Left ventricle myocardium inferior (tissue), 1 donor: ENCODE measurements at regions not wholly inside any gene's neighbourhood (a gene's known extent, or its start where the extent isn't known, plus 50 kb on each side); places are given as distances from the start of the nearest gene placed in this dataset.

ENCODE experiments used
- DNase-seq: peaks from one replicate; pipeline ENCODE4 v3.0.0-alpha.2; 2020
- H3K27ac ChIP-seq: fragments of 200-600 bp; replicated peaks from 2 replicates; pipeline ENCODE4 v1.8.0; 2021
- H3K27me3 ChIP-seq: fragments of 200-600 bp; 2 replicates; pipeline ENCODE4 v1.8.0; 2021; ENCODE audit warnings: low read depth
- H3K36me3 ChIP-seq: fragments of 200-600 bp; 2 replicates; pipeline ENCODE4 v1.8.0; 2021
- H3K4me1 ChIP-seq: fragments of 200-600 bp; 2 replicates; pipeline ENCODE4 v1.8.0; 2021
- H3K4me3 ChIP-seq: fragments of 200-600 bp; 2 replicates; pipeline ENCODE4 v1.8.0; 2021; ENCODE audit warnings: mild to moderate bottlenecking, moderate library complexity
- H3K9me3 ChIP-seq: fragments of 200-600 bp; replicated peaks from 2 replicates; pipeline ENCODE4 v1.8.0; 2021
- intact Hi-C: fragments of 100-400 bp; cut with micrococcal nuclease; formaldehyde crosslinking; loops from one replicate; pipeline ENCODE4 v1.11.0; 2022
- TF ChIP-seq, protein P1 (sequence below): fragments of 200-600 bp; IDR thresholded peaks from 2 replicates; pipeline ENCODE4 v1.8.0; 2021; ENCODE audit warnings: antibody characterized with exemption, mild to moderate bottlenecking, borderline replicate concordance
- donor health status: DM: no; HTN: yes; CAD: no; lungs with severe emphysema.

DNA sequence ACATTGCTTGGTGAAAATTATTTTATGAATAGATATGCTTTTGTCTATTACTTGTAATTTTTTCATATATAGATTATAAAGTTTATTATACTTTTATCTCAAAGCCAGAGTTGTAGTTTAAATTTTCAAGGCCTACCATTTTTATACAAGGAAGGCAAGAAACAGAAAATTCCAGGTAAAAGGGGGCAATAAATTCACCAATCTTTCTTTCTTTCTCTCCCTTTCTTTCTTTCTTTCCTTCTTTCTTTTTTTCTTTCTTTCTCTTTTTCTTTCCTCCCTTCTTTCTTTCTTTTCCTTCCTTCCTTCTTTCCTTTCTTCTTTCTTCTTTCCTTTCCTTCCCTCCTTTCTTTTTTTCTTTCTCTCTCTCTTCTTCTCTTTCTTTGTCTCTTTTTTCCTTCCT, 529.4 kb downstream of the PCDH17 start:
- H3K36me3 ChIP-seq = no peaks in the 10 kb centered on the region
- no peak overlapping the region for H3K27ac ChIP-seq
- H3K27me3 ChIP-seq = no peaks in the 10 kb centered on the region
- intact Hi-C loops = no loop called here
- H3K4me1 ChIP-seq = no peaks in the 10 kb centered on the region
- H3K9me3 ChIP-seq = no peaks in the 10 kb centered on the region
- no peak overlapping the region for H3K4me3 ChIP-seq
- TF ChIP-seq, protein P1, sequence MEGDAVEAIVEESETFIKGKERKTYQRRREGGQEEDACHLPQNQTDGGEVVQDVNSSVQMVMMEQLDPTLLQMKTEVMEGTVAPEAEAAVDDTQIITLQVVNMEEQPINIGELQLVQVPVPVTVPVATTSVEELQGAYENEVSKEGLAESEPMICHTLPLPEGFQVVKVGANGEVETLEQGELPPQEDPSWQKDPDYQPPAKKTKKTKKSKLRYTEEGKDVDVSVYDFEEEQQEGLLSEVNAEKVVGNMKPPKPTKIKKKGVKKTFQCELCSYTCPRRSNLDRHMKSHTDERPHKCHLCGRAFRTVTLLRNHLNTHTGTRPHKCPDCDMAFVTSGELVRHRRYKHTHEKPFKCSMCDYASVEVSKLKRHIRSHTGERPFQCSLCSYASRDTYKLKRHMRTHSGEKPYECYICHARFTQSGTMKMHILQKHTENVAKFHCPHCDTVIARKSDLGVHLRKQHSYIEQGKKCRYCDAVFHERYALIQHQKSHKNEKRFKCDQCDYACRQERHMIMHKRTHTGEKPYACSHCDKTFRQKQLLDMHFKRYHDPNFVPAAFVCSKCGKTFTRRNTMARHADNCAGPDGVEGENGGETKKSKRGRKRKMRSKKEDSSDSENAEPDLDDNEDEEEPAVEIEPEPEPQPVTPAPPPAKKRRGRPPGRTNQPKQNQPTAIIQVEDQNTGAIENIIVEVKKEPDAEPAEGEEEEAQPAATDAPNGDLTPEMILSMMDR = no peak
- no peak for DNase-seq

DNA sequence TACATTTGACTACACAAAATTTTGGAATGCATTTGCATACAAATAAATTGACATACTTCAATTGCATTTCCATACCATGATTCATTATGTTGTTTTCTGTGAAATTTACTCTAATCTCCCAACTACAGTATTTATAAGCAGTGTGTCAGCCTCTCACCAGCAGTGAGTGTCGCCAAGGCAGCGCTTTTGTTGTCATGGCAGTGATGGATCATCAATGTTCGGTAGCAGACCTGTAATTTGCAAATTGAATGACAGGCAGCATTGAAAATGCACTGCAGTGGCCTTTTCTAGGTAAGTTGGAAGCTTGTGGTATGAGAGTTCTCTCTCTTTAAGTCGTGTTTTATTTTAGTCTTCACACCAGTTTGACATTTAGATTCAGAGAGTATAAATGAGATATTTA, 534.1 kb downstream of the PCDH17 start:
- no peaks in the 10 kb centered on the region for H3K27me3 ChIP-seq
- DNase-seq = no peak
- H3K4me1 ChIP-seq = no peaks in the 10 kb centered on the region
- TF ChIP-seq, protein P1 = no peak
- H3K9me3 ChIP-seq = no peaks in the 10 kb centered on the region
- H3K36me3 ChIP-seq = no peaks in the 10 kb centered on the region
- H3K27ac ChIP-seq = no peak overlapping the region
- intact Hi-C loops = no loop called here
- no peak overlapping the region for H3K4me3 ChIP-seq

DNA sequence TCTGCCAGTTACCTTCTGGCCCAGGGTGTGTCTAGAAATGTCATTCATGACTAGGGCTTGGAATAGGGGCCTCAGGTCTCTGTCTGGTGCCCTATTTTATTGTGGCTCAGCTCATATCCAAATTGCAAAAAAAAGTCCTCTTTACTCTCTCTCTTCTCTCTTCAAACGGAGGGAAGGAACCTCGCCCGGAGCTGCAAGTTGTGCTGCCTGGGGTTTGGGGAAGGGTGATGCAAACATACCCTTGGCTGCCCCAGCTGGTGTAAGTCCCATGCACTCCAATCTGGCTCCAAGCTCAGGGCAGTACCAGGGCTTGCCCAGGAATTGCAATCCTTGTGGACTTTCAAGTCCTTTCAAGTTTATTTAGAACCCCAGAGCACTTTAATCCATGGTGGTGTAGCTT, 549.6 kb downstream of the PCDH17 start:
- intact Hi-C loops = no loop called here
- no peak overlapping the region for H3K4me3 ChIP-seq
- H3K9me3 ChIP-seq = peaks cover 26% of the 10 kb centered on the region
- no peaks in the 10 kb centered on the region for H3K36me3 ChIP-seq
- H3K4me1 ChIP-seq = no peaks in the 10 kb centered on the region
- no peak for DNase-seq
- H3K27me3 ChIP-seq = no peaks in the 10 kb centered on the region
- TF ChIP-seq, protein P1 = no peak
- H3K27ac ChIP-seq = no peak overlapping the region

DNA sequence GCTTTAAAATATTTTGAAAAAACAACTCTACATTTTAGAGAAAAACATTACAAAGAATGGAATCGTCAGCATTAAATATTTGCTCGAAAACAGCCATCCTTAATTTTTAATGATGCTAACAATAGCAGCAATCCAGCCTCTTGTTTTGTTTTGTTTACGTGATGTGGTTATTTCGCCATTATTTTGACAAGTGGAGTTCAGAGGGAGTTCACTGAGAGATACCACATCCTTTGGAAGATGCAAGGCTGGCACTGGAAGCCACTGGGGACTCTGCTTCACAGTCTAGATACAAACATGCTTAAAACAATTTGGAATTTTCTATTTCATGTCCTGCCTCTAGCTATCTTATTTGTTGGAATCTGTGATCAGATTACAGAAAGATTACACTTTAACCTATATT, 556.3 kb downstream of the PCDH17 start:
- Histone ChIP-seq H3K36me3 (no peaks in the 10 kb centered on the region), H3K4me1 (peaks cover 13% of the 10 kb centered on the region), H3K4me3 (no peak overlapping the region), H3K27ac (no peak overlapping the region), H3K27me3 (no peaks in the 10 kb centered on the region), H3K9me3 (peaks cover 5% of the 10 kb centered on the region)
- intact Hi-C loops = no loop called here
- TF ChIP-seq, protein P1 = no peak
- no peak for DNase-seq

DNA sequence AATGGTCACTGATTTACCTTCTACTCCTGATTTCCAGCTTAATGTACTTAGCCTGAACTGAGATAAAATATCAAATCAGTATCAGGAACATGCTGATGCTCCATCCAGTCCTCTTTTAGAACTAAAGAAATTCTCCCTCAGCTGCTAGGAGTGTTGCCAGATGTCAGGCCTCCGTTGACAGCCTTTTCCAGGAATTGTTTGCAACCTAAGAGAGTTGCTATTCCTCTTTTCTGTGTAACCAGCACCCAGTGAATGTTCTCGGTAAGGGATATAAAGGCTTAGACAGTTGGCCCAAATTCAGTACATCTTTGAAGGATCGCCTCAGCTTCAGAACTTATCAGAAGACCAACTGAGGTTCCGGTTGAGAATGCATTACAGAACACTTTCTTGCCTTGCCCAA, 559.0 kb downstream of the PCDH17 start:
- TF ChIP-seq, protein P1 = no peak
- Histone ChIP-seq H3K27ac (no peak overlapping the region), H3K4me1 (peaks cover 13% of the 10 kb centered on the region), H3K4me3 (no peak overlapping the region), H3K27me3 (no peaks in the 10 kb centered on the region), H3K9me3 (peaks cover 5% of the 10 kb centered on the region), H3K36me3 (no peaks in the 10 kb centered on the region)
- DNase-seq = no peak
- intact Hi-C loops = no loop called here

DNA sequence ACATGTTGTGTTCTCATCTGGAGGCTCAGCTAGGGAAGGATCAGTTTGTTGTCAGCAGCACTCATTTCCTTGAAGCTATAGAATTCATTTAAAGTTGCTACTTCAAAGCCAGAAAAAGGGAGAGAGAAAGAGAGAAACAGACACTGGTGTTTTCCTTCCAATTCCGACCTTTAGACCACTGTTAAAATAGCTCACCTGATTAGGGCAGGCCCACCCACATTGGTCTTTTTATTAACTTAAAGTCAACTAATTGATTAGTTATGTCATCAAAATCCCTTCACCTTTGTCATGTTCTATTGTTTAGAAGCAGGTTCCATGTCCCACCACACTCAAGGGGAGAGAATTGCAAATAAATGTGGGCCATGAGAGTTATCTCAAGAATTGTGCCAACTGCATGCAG, 560.2 kb downstream of the PCDH17 start:
- TF ChIP-seq, protein P1 = no peak
- intact Hi-C loops = no loop called here
- Histone ChIP-seq H3K4me3 (no peak overlapping the region), H3K36me3 (no peaks in the 10 kb centered on the region), H3K27ac (no peak overlapping the region), H3K9me3 (peaks cover 5% of the 10 kb centered on the region), H3K27me3 (no peaks in the 10 kb centered on the region), H3K4me1 (peaks cover 13% of the 10 kb centered on the region)
- no peak for DNase-seq
